K562 (cell line): ENCODE measurements at regions not wholly inside any gene's neighbourhood (a gene's known extent, or its start where the extent isn't known, plus 50 kb on each side); places are given as distances from the start of the nearest gene placed in this dataset.
A peak's percentile ranks its signal among the peaks of the same experiment; 100 is the strongest.

Experiments used
- ATAC-seq: fragments of 200-7000 bp; cut with Tn5 transposase; 3 replicates; pipeline ENCODE4 v1.9.1; 2020; ENCODE audit warnings: moderate library complexity
- BruUV-seq: library from RNA; stranded (reverse); fragments of 400-500 nt; replicated peaks from 2 replicates; lab custom pipeline; 2021; lab: Mats Ljungman, UMichigan
- CTCF ChIA-PET: fragments of 300-600 bp; formaldehyde crosslinking; extraction: SDS; loops from one replicate; lab custom pipeline; 2021; ENCODE audit warnings: low intra/inter-chr PET ratio; lab: Yijun Ruan, JAX
- POLR2A ChIA-PET: fragments of 300-600, 350-650 bp; sonication (Branson Sonifier 250); formaldehyde crosslinking; extraction: SDS; loops from one replicate; lab custom pipeline; 2021; ENCODE audit warnings: antibody characterized with exemption, inconsistent platforms; lab: Yijun Ruan, JAX
- DNase-seq, 4 experiments: peaks; one replicate each; pipeline versions ENCODE4 v3.0.0 to v3.0.0-alpha.2; 2011 to 2018; ENCODE audit warnings: low spot score in 3 of 4, mixed read lengths in 3 of 4; ENCODE audit errors: extremely low read depth in 1 of 4
- FAIRE-seq: peaks from 2 replicates; lab custom pipeline; 2011; peaks lifted over from hg19 to GRCh38; lab: Jason Lieb, UNC
- H2AFZ ChIP-seq: 2 replicates; pipeline ENCODE4 v1.6.0; 2011; ENCODE audit warnings: low read depth, low read length, control low read depth, inconsistent platforms
- H3K27ac ChIP-seq: fragments of 200-600 bp; 3 replicates; pipeline ENCODE4 v1.8.0; 2011; ENCODE audit warnings: low read depth, mild to moderate bottlenecking, control low read depth, inconsistent platforms, low read length, moderate library complexity, mixed read lengths; ENCODE audit errors: extremely low read depth
- H3K27me3 ChIP-seq, 2 experiments: fragments of 300-600 bp in 1 of 2; 2 replicates in 1 of 2; 3 replicates in 1 of 2; pipeline versions ENCODE4 v1.6.0 to v1.8.0; 2011; ENCODE audit warnings: inconsistent platforms in 2 of 2, low read length in 2 of 2, mild to moderate bottlenecking in 1 of 2, mixed read lengths in 1 of 2, moderate library complexity in 1 of 2; ENCODE audit not compliant: control insufficient read depth in 2 of 2, insufficient read depth in 2 of 2
- H3K36me3 ChIP-seq: fragments of 300-600 bp; 3 replicates; pipeline ENCODE4 v1.8.0; 2011; ENCODE audit warnings: mild to moderate bottlenecking, low read length, inconsistent platforms; ENCODE audit not compliant: control insufficient read depth, insufficient read depth
- H3K4me1 ChIP-seq, 2 experiments: fragments of 200-600 bp in 1 of 2; replicated peaks in 1 of 2; 2 replicates in 1 of 2; 3 replicates in 1 of 2; pipeline versions ENCODE4 v1.5.1 to v1.8.0; 2011; ENCODE audit warnings: inconsistent platforms in 2 of 2, low read length in 2 of 2, mild to moderate bottlenecking in 1 of 2, mixed read lengths in 1 of 2, moderate library complexity in 1 of 2; ENCODE audit not compliant: control insufficient read depth in 2 of 2, insufficient read depth in 2 of 2
- H3K4me2 ChIP-seq: 2 replicates; pipeline ENCODE4 v1.6.1; 2011; ENCODE audit warnings: low read length, control low read depth, inconsistent platforms, mixed read lengths; ENCODE audit not compliant: insufficient read depth
- H3K4me3 ChIP-seq: fragments of 200-600 bp; sonication (generic), shearing (Covaris generic); 2 replicates; pipeline ENCODE4 v1.5.1; 2016; ENCODE audit warnings: control low read depth, inconsistent platforms
- H3K79me2 ChIP-seq: fragments of 200-600 bp; 3 replicates; pipeline ENCODE4 v1.8.0; 2011; ENCODE audit warnings: low read length, inconsistent platforms; ENCODE audit not compliant: control insufficient read depth, insufficient read depth
- H3K9ac ChIP-seq, 2 experiments: 2 replicates each; pipeline versions ENCODE4 v1.6.0 to v1.6.1; 2011; ENCODE audit warnings: low read depth in 2 of 2, low read length in 2 of 2, control low read depth in 1 of 2, inconsistent platforms in 1 of 2, mild to moderate bottlenecking in 1 of 2, mixed read lengths in 1 of 2; ENCODE audit not compliant: insufficient read depth in 1 of 2
- H3K9me1 ChIP-seq: one replicate; pipeline ENCODE4 v1.6.0; 2011; ENCODE audit warnings: inconsistent platforms, mild to moderate bottlenecking, low read length, moderate library complexity; ENCODE audit not compliant: control insufficient read depth, insufficient read depth
- H3K9me3 ChIP-seq: replicated peaks from 2 replicates; pipeline ENCODE4 v1.5.1; 2011; ENCODE audit warnings: low read depth, low read length, inconsistent platforms; ENCODE audit not compliant: control insufficient read depth, insufficient read depth
- H4K20me1 ChIP-seq: replicated peaks from 2 replicates; pipeline ENCODE4 v1.6.1; 2011; ENCODE audit warnings: low read length, inconsistent platforms, mixed read lengths; ENCODE audit not compliant: control insufficient read depth, insufficient read depth
- BCL6 ChIP-seq: fragments of 250-450 bp; sonication (Bioruptor Pico); IDR thresholded peaks from 2 replicates; pipeline ENCODE4 v1.4.0; 2020
- KAT7 ChIP-seq: sonication (generic); formaldehyde crosslinking; IDR thresholded peaks from 2 replicates; pipeline ENCODE4 v1.8.0; 2022; ENCODE audit warnings: missing genetic modification reagents, mild to moderate bottlenecking, borderline replicate concordance
- MAFG ChIP-seq: fragments of 450-650 bp; conservative IDR thresholded peaks from 2 replicates; pipeline ENCODE4 v1.6.1; 2016; ENCODE audit warnings: missing genetic modification characterization, missing compliant biosample characterization
- SMAD4 ChIP-seq: fragments of 250-450 bp; sonication (Bioruptor Pico); conservative IDR thresholded peaks from 2 replicates; pipeline ENCODE4 v1.8.0; 2021; ENCODE audit warnings: inconsistent platforms, mild to moderate bottlenecking, moderate library complexity
- SUPT5H ChIP-seq: fragments of 450-650 bp; IDR thresholded peaks from 2 replicates; pipeline ENCODE4 v1.6.1; 2016
- ZNF253 ChIP-seq: fragments of 250-450 bp; sonication (Bioruptor Pico); conservative IDR thresholded peaks from 2 replicates; pipeline ENCODE4 v1.6.1; 2021; ENCODE audit warnings: mild to moderate bottlenecking
- ZNF316 ChIP-seq: fragments of 450-650 bp; IDR thresholded peaks from 2 replicates; pipeline ENCODE4 v1.6.1; 2016
- WGBS: fragments of 100-300 bp; shearing (Covaris generic); methylation state at CpG from one replicate; pipeline ENCODE4 v1.1.6; 2016; ENCODE audit warnings: low coverage, mixed read lengths; ENCODE audit not compliant: insufficient coverage; ENCODE audit errors: missing lambda C conversion rate; 5-methylcytosine and 5-hydroxymethylcytosine counted together
- in situ Hi-C: fragments of 300-500 bp; cut with MboI; formaldehyde crosslinking; loops from 4 replicates; pipeline ENCODE4 v1.15.0; 2018; ENCODE audit warnings: inconsistent platforms, mixed read lengths
- intact Hi-C: fragments of 100-400 bp; cut with micrococcal nuclease; formaldehyde crosslinking; loops from 2 replicates; pipeline ENCODE4 v1.14.2; 2022
- TF ChIP-seq, protein P1 (sequence below): sonication (generic); formaldehyde crosslinking; IDR thresholded peaks from 2 replicates; pipeline ENCODE4 v1.8.0; 2022; ENCODE audit warnings: mild to moderate bottlenecking, missing genetic modification reagents

DNA sequence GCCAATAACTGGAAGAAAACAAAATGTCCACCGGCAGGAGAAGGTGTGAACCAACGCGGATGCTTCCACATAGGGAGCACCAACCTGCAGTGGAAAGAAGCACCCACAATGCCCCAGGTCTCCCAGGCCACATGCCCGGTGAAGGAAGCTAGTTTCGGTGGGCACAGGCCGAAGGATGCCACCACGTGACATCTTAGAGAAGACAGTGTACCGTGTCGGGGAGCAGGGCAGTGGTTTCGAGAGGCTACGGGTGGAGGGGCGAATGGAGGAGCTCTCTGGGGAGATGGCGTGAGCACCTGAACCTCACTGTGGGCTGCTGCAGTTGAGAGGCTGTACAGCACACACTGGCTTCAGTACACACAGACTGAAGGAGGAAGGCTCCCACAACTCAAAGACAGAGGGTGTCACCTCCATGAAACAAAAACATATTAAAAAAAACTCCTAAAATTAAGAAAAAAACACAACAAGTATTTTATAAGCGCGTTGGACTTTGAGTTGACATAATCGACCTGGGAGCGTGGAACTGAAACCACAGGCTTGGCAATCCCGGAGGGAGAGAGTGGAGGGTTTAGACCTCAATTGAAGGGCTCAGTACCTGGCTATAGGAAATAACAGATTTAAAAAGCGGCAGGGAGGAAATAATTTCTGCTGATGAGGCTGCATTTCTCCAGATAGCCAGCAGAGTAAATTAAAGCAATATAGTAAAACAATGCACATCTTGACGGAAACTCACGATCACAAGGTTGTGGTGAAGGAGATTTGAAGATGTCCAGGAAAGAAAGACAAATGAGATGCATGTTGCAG, 160.1 kb downstream of the RTP5 start (continued):
- TF ChIP-seq, protein P1, sequence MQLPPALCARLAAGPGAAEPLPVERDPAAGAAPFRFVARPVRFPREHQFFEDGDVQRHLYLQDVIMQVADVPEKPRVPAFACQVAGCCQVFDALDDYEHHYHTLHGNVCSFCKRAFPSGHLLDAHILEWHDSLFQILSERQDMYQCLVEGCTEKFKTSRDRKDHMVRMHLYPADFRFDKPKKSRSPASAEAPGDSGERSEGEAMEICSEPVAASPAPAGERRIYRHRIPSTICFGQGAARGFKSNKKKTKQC (CRISPR knock-in tag), result no peak
- TF ChIP-seq ZNF316, result peak; percentile 76
- TF ChIP-seq MAFG (tag), result peak; percentile 53; the same call in 1 of the 2 replicates
- TF ChIP-seq BCL6 (CRISPR knock-in tag), result no peak
- TF ChIP-seq KAT7 (CRISPR knock-in tag), result no peak
- TF ChIP-seq, all 486 proteins: peak for 7

DNA sequence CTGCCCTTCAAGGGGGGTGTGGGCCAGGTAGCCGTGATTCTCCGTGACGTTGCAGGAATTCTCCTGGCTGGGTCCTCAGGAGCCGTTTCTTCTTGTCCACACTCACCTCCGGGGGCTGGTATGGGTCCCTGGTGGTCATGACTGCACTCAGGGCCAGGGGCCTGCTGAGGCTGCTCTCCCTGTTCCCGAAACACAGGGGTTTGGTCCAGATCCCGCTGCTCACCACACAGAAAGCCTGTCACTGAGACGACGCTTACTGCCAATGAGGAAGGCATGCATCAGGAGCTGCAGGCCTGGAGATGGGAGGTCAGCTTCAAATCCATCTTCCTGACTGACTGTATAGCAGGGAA, 160.7 kb downstream of the RTP5 start:
- Histone ChIP-seq H3K27me3 (peaks cover 36 to 69% of the 10 kb centered on the region in 2 experiments), H3K36me3 (no peaks in the 10 kb centered on the region), H3K9me3 (no peaks in the 10 kb centered on the region), H4K20me1 (0 out of 2 replicates have a peak, but pooled peaks cover 5% of the 10 kb centered on the region), H3K27ac (no peak overlapping the region), H3K9me1 (no peaks in the 10 kb centered on the region), H3K4me3 (no peak overlapping the region), H3K9ac (no peak overlapping the region), H2AFZ (no peak overlapping the region), H3K4me2 (no peak overlapping the region), H3K79me2 (no peaks in the 10 kb centered on the region), H3K4me1 (peaks cover 0 to under 1% of the 10 kb centered on the region in 2 experiments; a peak in 2 of 5 replicates)
- CTCF ChIA-PET, result no interaction called here
- DNase-seq, result no peak
- BruUV-seq, result no TSS peak
- no peak for FAIRE-seq
- intact Hi-C loops, result no loop called here
- TF ChIP-seq SMAD4 (CRISPR knock-in tag), result no peak
- no peak for TF ChIP-seq SUPT5H
- TF ChIP-seq MAFG (tag), result 0 out of 2 replicates have a peak, but pooled peaks have one; percentile 0
- TF ChIP-seq ZNF253, result no peak
- no peak for ATAC-seq
- WGBS, result 6% methylated on average over 6 of the region's 9 CpGs
- in situ Hi-C loops, result no loop called here
- POLR2A ChIA-PET, result no interaction called here
